ENCODE measurements at regions not wholly inside any gene's neighbourhood (a gene's known extent, or its start where the extent isn't known, plus 50 kb on each side); places are given as distances from the start of the nearest gene placed in this dataset.

GRCh38 chr14:98200601-98201000 lies 1071.4 kb downstream of the BCL11B start:
- no peak overlapping the region for H3K4me2 ChIP-seq (ENCODE audit: low read length)
- no peaks in the 10 kb centered on the region for H3K27me3 ChIP-seq (ENCODE audit: control insufficient read depth, insufficient read depth, low read length)
- no peak overlapping the region for H3K27ac ChIP-seq
- TF ChIP-seq CTCF (IDR thresholded peaks at IDR 0.05): no peak
- no peaks in the 10 kb centered on the region for H3K4me1 ChIP-seq
- H3K36me3 ChIP-seq (ENCODE audit: control insufficient read depth, insufficient read depth, low read length): no peaks in the 10 kb centered on the region
- H3K79me2 ChIP-seq: no peaks in the 10 kb centered on the region
- H3K9me3 ChIP-seq (ENCODE audit: control insufficient read depth, low read length): no peaks in the 10 kb centered on the region
- H3K4me3 ChIP-seq (ENCODE audit: low read depth, low read length): no peak overlapping the region
- no peak overlapping the region for H2AFZ ChIP-seq
- no peak overlapping the region for H3K9ac ChIP-seq

- Histone ChIP-seq H3K36me3 (ENCODE audit: control insufficient read depth, insufficient read depth, low read length) (no peaks in the 10 kb centered on the region), H3K9me3 (ENCODE audit: control insufficient read depth, low read length) (no peaks in the 10 kb centered on the region), H3K27me3 (ENCODE audit: control insufficient read depth, insufficient read depth, low read length) (no peaks in the 10 kb centered on the region), H3K4me2 (ENCODE audit: low read length) (no peak overlapping the region), H3K79me2 (no peaks in the 10 kb centered on the region), H3K4me1 (no peaks in the 10 kb centered on the region), H3K27ac (no peak overlapping the region), H3K9ac (no peak overlapping the region), H3K4me3 (ENCODE audit: low read depth, low read length) (no peak overlapping the region), H2AFZ (no peak overlapping the region)
- no peak for TF ChIP-seq CTCF (IDR thresholded peaks at IDR 0.05)
Measured at GRCh38 chr14:98203421-98203820, 1068.6 kb downstream of the BCL11B start.

GRCh38 chr14:98204139-98204538 lies 1067.9 kb downstream of the BCL11B start:
- TF ChIP-seq CTCF (IDR thresholded peaks at IDR 0.05): no peak
- Histone ChIP-seq H3K4me2 (ENCODE audit: low read length) (no peak overlapping the region), H3K4me3 (ENCODE audit: low read depth, low read length) (no peak overlapping the region)

GRCh38 chr14:98207415-98207814 lies 1064.6 kb downstream of the BCL11B start:
- no peak overlapping the region for H2AFZ ChIP-seq
- no peak overlapping the region for H3K27ac ChIP-seq
- no peaks in the 10 kb centered on the region for H3K27me3 ChIP-seq (ENCODE audit: control insufficient read depth, insufficient read depth, low read length)
- TF ChIP-seq CTCF (IDR thresholded peaks at IDR 0.05): no peak
- no peak overlapping the region for H3K4me2 ChIP-seq (ENCODE audit: low read length)
- H3K36me3 ChIP-seq (ENCODE audit: control insufficient read depth, insufficient read depth, low read length): no peaks in the 10 kb centered on the region
- no peaks in the 10 kb centered on the region for H3K79me2 ChIP-seq
- no peak overlapping the region for H3K4me3 ChIP-seq (ENCODE audit: low read depth, low read length)
- no peaks in the 10 kb centered on the region for H3K9me3 ChIP-seq (ENCODE audit: control insufficient read depth, low read length)
- no peaks in the 10 kb centered on the region for H3K4me1 ChIP-seq
- no peak overlapping the region for H3K9ac ChIP-seq

More at GRCh38 chr14:98204139-98204538, 1067.9 kb downstream of the BCL11B start:
- Histone ChIP-seq H3K4me1 (no peaks in the 10 kb centered on the region), H3K27me3 (ENCODE audit: control insufficient read depth, insufficient read depth, low read length) (no peaks in the 10 kb centered on the region), H3K27ac (no peak overlapping the region), H2AFZ (no peak overlapping the region), H3K79me2 (no peaks in the 10 kb centered on the region), H3K9ac (no peak overlapping the region), H3K36me3 (ENCODE audit: control insufficient read depth, insufficient read depth, low read length) (no peaks in the 10 kb centered on the region), H3K9me3 (ENCODE audit: control insufficient read depth, low read length) (no peaks in the 10 kb centered on the region)

GRCh38 chr14:98208211-98208611 lies 1063.8 kb downstream of the BCL11B start:
- no peak overlapping the region for H3K9ac ChIP-seq
- no peaks in the 10 kb centered on the region for H3K79me2 ChIP-seq
- H3K4me2 ChIP-seq (ENCODE audit: low read length): no peak overlapping the region
- no peak overlapping the region for H3K4me3 ChIP-seq (ENCODE audit: low read depth, low read length)
- no peak overlapping the region for H3K27ac ChIP-seq
- H3K36me3 ChIP-seq (ENCODE audit: control insufficient read depth, insufficient read depth, low read length): no peaks in the 10 kb centered on the region
- TF ChIP-seq CTCF (IDR thresholded peaks at IDR 0.05): no peak
- H2AFZ ChIP-seq: no peak overlapping the region
- H3K9me3 ChIP-seq (ENCODE audit: control insufficient read depth, low read length): no peaks in the 10 kb centered on the region
- no peaks in the 10 kb centered on the region for H3K4me1 ChIP-seq
- no peaks in the 10 kb centered on the region for H3K27me3 ChIP-seq (ENCODE audit: control insufficient read depth, insufficient read depth, low read length)
